GM23248 (cell line): ENCODE measurements at regions not wholly inside any gene's neighbourhood (a gene's known extent, or its start where the extent isn't known, plus 50 kb on each side); places are given as distances from the start of the nearest gene placed in this dataset.

Experiments
- EZH2 ChIP-seq: fragments of 200-600 bp; sonication (generic); IDR thresholded peaks from 2 replicates; pipeline ENCODE4 v1.6.1; 2018; ENCODE audit warnings: antibody characterized with exemption, mild to moderate bottlenecking; ENCODE audit not compliant: insufficient read depth, poor library complexity, severe bottlenecking
- EZH2phosphoT487 ChIP-seq: fragments of 200-600 bp; sonication (generic); IDR thresholded peaks from 2 replicates; pipeline ENCODE4 v1.6.1; 2018; ENCODE audit warnings: antibody characterized with exemption, moderate library complexity, mild to moderate bottlenecking, low read depth; ENCODE audit not compliant: insufficient read depth

GRCh38 chr12:105595440-105595839 is 264.9 kb downstream of the C12orf75 start:
- TF ChIP-seq EZH2 (no peak), EZH2phosphoT487 (no peak)
